ENCODE measurements at regions not wholly inside any gene's neighbourhood (a gene's known extent, or its start where the extent isn't known, plus 50 kb on each side); places are given as distances from the start of the nearest gene placed in this dataset.

GRCh38 chr10:130463104-130463875 is 327.1 kb downstream of the GLRX3 start:
- Mint-ChIP-seq H3K27ac (ENCODE audit: unreplicated experiment) (no peak overlapping the region), H3K4me1 (peaks cover 5% of the 10 kb centered on the region), H3K4me3 (no peak overlapping the region), H3K36me3 (ENCODE audit: low read depth) (peaks cover 4% of the 10 kb centered on the region), H3K27me3 (ENCODE audit: low read depth) (peaks cover 3% of the 10 kb centered on the region), H3K9me3 (peaks cover 10% of the 10 kb centered on the region)
- TF ChIP-seq CTCF (conservative IDR thresholded peaks at IDR 0.05): no peak
- no peak for DNase-seq (ENCODE audit: low read depth, low spot score)

- H3K36me3 Mint-ChIP-seq (ENCODE audit: low read depth): peaks cover 4% of the 10 kb centered on the region
- H3K9me3 Mint-ChIP-seq: peaks cover 13% of the 10 kb centered on the region
- no peak overlapping the region for H3K4me3 Mint-ChIP-seq
- TF ChIP-seq CTCF (conservative IDR thresholded peaks at IDR 0.05): no peak
- no peak for DNase-seq (ENCODE audit: low read depth, low spot score)
- peaks cover 3% of the 10 kb centered on the region for H3K27me3 Mint-ChIP-seq (ENCODE audit: low read depth)
- no peak overlapping the region for H3K27ac Mint-ChIP-seq (ENCODE audit: unreplicated experiment)
- H3K4me1 Mint-ChIP-seq: peaks cover 5% of the 10 kb centered on the region
Observed at GRCh38 chr10:130463876-130464364, 327.7 kb downstream of the GLRX3 start.

GRCh38 chr10:130464426-130464825 is 328.2 kb downstream of the GLRX3 start:
- Mint-ChIP-seq H3K36me3 (ENCODE audit: low read depth) (peaks cover 4% of the 10 kb centered on the region), H3K27me3 (ENCODE audit: low read depth) (peaks cover 7% of the 10 kb centered on the region), H3K4me1 (peaks cover 5% of the 10 kb centered on the region), H3K4me3 (no peak overlapping the region), H3K27ac (ENCODE audit: unreplicated experiment) (no peak overlapping the region), H3K9me3 (peaks cover 17% of the 10 kb centered on the region)
- no peak for DNase-seq (ENCODE audit: low read depth, low spot score)
- TF ChIP-seq CTCF (conservative IDR thresholded peaks at IDR 0.05): no peak

- peaks cover 13% of the 10 kb centered on the region for H3K27me3 Mint-ChIP-seq (ENCODE audit: low read depth)
- H3K4me1 Mint-ChIP-seq: peaks cover 3% of the 10 kb centered on the region
- peaks cover 17% of the 10 kb centered on the region for H3K9me3 Mint-ChIP-seq
- H3K4me3 Mint-ChIP-seq: no peak overlapping the region
- no peak for DNase-seq (ENCODE audit: low read depth, low spot score)
- no peak overlapping the region for H3K27ac Mint-ChIP-seq (ENCODE audit: unreplicated experiment)
- TF ChIP-seq CTCF (conservative IDR thresholded peaks at IDR 0.05): no peak
- peaks cover 4% of the 10 kb centered on the region for H3K36me3 Mint-ChIP-seq (ENCODE audit: low read depth)
Observed at GRCh38 chr10:130466271-130466997, 330.2 kb downstream of the GLRX3 start.

- TF ChIP-seq CTCF (conservative IDR thresholded peaks at IDR 0.05): no peak
- Mint-ChIP-seq H3K4me3 (no peak overlapping the region), H3K4me1 (no peaks in the 10 kb centered on the region), H3K27ac (ENCODE audit: unreplicated experiment) (no peak overlapping the region), H3K36me3 (ENCODE audit: low read depth) (peaks cover 4% of the 10 kb centered on the region), H3K27me3 (ENCODE audit: low read depth) (peaks cover 15% of the 10 kb centered on the region), H3K9me3 (peaks cover 14% of the 10 kb centered on the region)
- DNase-seq (ENCODE audit: low read depth, low spot score): no peak
Observed at GRCh38 chr10:130470286-130470685, 334.1 kb downstream of the GLRX3 start.

Data from neural crest cell (in vitro differentiated cells).